ENCODE measurements at regions not wholly inside any gene's neighbourhood (a gene's known extent, or its start where the extent isn't known, plus 50 kb on each side); places are given as distances from the start of the nearest gene placed in this dataset.

GRCh38 chr18:75790111-75790510 is 362.6 kb upstream of the SMIM21 start:
- no peak for FAIRE-seq

- FAIRE-seq, result no peak
Measured at GRCh38 chr18:75785834-75786233, 358.3 kb upstream of the SMIM21 start.

- FAIRE-seq, result no peak
Measured at GRCh38 chr18:75785206-75785605, 357.7 kb upstream of the SMIM21 start.

GRCh38 chr18:75784390-75784789 is 356.9 kb upstream of the SMIM21 start:
- FAIRE-seq, result no peak

- peak; percentile 31 for FAIRE-seq
Measured at GRCh38 chr18:75783566-75784281, 356.2 kb upstream of the SMIM21 start.

GRCh38 chr18:75782826-75783225 is 355.3 kb upstream of the SMIM21 start:
- no peak for FAIRE-seq

- FAIRE-seq, result no peak
Measured at GRCh38 chr18:75782204-75782603, 354.7 kb upstream of the SMIM21 start.

- no peak for FAIRE-seq
Measured at GRCh38 chr18:75779910-75780309, 352.4 kb upstream of the SMIM21 start.

GRCh38 chr18:75779450-75779849 is 351.9 kb upstream of the SMIM21 start:
- FAIRE-seq, result no peak

GRCh38 chr18:75777630-75778029 is 350.1 kb upstream of the SMIM21 start:
- no peak for FAIRE-seq

- no peak for FAIRE-seq
Measured at GRCh38 chr18:75775121-75775520, 347.6 kb upstream of the SMIM21 start.

GRCh38 chr18:75773618-75774017 is 346.1 kb upstream of the SMIM21 start:
- FAIRE-seq, result no peak

- FAIRE-seq, result no peak
Measured at GRCh38 chr18:75762758-75763157, 335.3 kb upstream of the SMIM21 start.

GRCh38 chr18:75760208-75760607 is 332.7 kb upstream of the SMIM21 start:
- no peak for FAIRE-seq

- no peak for FAIRE-seq
Measured at GRCh38 chr18:75757951-75758350, 330.4 kb upstream of the SMIM21 start.

GRCh38 chr18:75754433-75754832 is 326.9 kb upstream of the SMIM21 start:
- no peak for FAIRE-seq

GRCh38 chr18:75753753-75754152 is 326.2 kb upstream of the SMIM21 start:
- no peak for FAIRE-seq

- FAIRE-seq, result no peak
Measured at GRCh38 chr18:75752740-75753263, 325.3 kb upstream of the SMIM21 start.

GRCh38 chr18:75745147-75745546 is 317.6 kb upstream of the SMIM21 start:
- no peak for FAIRE-seq

- FAIRE-seq, result peak; percentile 93
Measured at GRCh38 chr18:75742516-75742915, 315.0 kb upstream of the SMIM21 start.

GRCh38 chr18:75739682-75740081 is 312.2 kb upstream of the SMIM21 start:
- FAIRE-seq, result no peak

GRCh38 chr18:75735291-75735690 is 307.8 kb upstream of the SMIM21 start:
- FAIRE-seq, result no peak

GRCh38 chr18:75730249-75730648 is 302.7 kb upstream of the SMIM21 start:
- FAIRE-seq, result no peak

- FAIRE-seq, result no peak
Measured at GRCh38 chr18:75728621-75729020, 301.1 kb upstream of the SMIM21 start.

GRCh38 chr18:75727456-75727855 is 300.0 kb upstream of the SMIM21 start:
- FAIRE-seq, result no peak

All from endometrium (tissue), 2 donors.